Renal pelvis (tissue), 1 donor: ENCODE measurements at regions not wholly inside any gene's neighbourhood (a gene's known extent, or its start where the extent isn't known, plus 50 kb on each side); places are given as distances from the start of the nearest gene placed in this dataset.

Experiments used
- DNase-seq: peaks from one replicate; pipeline ENCODE4 v3.0.0-alpha.2; 2013

- no peak for DNase-seq
Observed at GRCh38 chr9:23914431-23915003, 88.5 kb upstream of the ELAVL2 start.

GRCh38 chr9:23907343-23907742 is 81.3 kb upstream of the ELAVL2 start:
- no peak for DNase-seq

DNA sequence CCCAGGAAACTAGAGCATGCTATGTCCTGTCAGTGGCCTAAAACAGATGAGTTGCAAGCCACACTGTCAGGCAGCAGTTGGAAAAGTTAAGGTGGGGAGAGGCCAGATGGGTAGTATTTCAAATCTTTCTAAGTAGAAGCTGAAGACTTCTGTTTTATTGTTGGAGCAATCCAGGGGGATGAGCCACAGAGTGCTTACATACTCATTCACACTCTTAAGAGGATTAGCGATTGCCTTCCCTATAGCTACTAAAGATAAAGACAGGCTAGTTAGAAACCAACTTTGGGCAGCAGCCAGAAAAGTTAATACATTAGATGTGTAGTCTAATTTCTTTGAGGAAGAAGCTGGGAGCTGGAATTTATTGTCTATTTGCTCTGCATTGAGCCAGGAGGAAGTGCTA is 61.7 kb upstream of the ELAVL2 start:
- DNase-seq = no peak
